CD4-positive, alpha-beta T cell treated with Interleukin-2 at 100 ng/mL for 4 hours (primary cell): ENCODE measurements at regions not wholly inside any gene's neighbourhood (a gene's known extent, or its start where the extent isn't known, plus 50 kb on each side); places are given as distances from the start of the nearest gene placed in this dataset.

Source experiments
- DNase-seq: peaks from one replicate; pipeline ENCODE4 v3.0.0-alpha.2; 2020; ENCODE audit warnings: low spot score

DNA sequence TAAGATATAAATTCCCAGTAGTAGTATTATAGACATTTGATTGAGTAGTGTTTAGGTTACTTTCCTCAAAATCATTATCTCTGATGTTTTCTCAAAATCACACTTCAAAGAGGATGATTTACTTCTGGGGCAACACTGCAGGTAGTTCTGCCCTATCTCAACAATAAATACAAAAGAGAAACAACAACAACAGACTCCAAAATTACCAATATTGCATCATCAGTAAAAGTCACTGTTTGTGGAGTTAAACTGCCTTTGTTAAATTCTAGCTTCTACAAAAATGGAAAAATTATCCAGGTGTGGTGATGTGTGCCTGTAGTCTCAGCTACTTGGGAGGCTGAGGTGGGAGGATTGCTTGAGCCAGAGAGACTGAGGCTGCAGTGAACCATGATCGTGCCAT, 637.6 kb upstream of the ZNF608 start:
- no peak for DNase-seq

DNA sequence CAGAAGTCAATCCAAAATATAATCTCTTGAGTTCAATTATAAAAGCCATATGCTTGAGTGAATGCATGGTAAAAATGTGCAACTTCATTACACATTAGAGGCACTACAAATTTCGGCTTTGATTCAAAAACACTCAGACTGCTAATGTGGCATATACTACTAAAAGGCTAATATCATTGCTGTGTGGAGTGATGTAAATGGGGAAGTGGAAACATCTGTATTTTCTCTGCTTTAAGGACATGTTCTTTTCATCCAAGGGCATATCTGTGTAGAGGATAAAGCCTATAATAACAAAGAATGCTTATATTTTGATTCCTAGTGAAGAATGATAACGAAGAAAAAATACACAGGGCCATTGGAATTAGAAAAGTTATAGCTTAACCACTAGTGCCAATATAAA, 643.9 kb upstream of the ZNF608 start:
- no peak for DNase-seq

GRCh38 chr5:125393221-125393815, 646.9 kb upstream of the ZNF608 start:
- DNase-seq: no peak

DNA sequence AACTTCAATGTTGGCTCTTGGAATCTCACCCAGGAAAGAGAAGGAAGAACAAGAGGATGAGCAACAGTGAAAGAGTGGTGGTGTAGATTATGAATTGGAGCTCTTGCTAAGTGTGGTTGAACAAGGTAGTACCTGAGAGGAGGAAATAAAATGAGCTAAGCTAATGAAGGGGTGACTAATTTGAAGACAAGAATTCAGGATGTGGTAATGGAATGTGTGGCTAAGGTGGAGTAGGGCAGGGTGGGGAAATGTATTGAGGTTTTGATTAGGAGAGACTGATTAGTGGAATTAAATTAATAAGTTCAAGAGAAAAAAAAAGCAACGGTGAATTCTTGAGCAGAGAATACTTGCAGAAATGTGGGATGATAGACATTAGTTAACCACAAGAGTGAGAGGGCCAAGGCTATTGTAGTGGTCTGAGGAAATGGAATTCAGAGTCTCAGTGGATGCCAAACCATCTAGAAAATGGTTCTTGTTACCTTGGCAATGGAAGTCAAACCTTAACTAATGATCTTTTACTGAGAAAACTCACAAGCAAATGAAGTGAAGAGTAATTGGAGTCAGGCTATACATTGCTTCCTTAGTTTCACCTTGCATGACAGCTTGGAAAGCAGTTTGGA, 648.3 kb upstream of the ZNF608 start:
- DNase-seq: no peak

DNA sequence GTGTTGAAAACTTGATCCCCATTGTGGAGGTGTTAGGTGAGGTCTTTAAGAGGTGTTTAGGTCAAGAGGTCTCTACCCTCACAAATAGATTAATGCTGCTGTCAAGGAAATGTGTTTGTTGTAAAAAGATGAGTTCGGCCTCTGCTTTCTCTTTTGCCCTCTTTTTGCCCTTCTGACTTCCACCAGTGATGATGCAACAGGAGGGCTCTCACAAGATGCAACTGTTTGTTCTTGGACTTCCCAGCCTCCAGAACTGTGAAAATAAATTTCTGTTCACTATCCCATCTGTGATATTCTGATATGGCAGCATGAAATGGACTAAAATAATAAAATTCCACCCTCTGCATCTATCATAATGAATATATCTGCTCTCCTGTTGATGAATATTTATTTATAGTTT, 650.0 kb upstream of the ZNF608 start:
- DNase-seq: no peak

DNA sequence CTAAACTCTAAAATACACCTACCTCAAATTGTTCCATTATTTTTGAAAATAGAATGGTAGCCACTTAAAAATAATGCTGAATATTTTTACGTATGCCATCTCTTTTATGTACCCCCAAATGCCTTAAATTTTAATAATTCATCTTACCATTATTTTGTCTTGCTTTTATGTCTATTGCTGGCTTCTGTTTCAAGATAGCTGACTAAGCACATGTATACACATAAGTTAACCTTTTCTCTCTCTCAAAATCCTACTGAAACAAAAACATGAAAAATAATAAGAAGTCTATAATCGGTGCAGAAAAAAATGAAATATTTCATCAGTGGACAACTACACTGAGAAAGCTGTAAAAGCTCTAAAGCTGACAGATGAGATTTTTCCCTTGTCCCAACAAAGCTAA, 652.0 kb upstream of the ZNF608 start:
- DNase-seq: no peak

GRCh38 chr5:125399885-125400284, 653.4 kb upstream of the ZNF608 start:
- no peak for DNase-seq

DNA sequence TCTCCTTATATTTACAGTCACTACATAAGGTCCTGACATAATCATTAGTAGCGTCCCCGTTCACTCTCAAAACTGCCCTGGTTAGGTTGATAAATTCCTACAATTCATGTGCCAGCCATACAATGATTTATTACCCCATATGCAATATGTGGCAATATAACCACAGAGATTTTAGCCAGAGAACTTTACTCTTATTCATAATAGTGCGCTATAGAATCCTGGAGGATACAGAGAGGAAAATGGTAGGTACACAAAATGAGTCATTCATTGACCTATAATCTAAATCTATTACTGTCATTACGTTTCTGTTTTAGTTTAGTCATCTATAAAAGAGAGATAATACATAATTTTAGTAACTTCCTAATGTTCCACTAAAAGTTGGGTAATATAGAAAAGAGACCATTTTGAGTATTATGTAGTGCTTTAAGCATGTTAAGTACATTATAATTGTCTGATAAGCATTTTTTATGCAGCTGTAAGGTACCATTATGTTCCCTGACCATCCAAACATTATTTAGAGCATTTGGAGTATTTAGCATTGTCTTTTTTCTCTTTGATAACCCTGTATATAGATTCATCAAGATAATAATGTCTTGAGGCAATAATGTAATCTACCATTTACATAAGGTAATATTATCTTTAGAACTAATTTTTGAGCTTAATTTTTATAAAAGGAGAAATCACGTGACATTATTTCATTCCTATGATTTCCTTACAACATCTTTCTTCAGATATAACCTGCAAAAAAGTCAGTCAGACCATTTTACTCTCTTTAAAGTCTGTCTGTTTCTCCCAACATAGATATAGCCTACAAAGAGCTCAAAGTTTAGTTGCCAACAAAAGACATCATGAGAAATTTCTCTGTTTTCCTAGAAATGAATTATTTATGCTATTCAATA, 655.5 kb upstream of the ZNF608 start:
- DNase-seq: no peak

DNA sequence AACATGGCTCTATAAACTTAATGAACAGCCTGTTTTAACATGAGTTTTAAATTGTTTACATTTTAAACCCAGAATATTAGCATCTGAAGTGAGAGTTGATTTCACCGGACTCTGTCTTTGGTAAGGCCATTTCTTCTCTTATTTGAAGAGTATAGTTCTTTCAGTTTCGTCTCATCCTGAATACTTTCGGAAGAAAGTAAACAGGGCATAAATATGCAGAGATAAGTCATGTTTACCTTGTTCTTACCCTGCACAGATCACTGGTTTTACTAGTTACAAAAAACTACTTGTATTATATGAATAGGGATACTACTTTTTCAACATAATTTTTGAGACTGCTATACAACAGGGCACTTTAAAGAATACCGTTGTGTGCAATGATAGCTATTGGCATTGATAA, 656.3 kb upstream of the ZNF608 start:
- no peak for DNase-seq

DNA sequence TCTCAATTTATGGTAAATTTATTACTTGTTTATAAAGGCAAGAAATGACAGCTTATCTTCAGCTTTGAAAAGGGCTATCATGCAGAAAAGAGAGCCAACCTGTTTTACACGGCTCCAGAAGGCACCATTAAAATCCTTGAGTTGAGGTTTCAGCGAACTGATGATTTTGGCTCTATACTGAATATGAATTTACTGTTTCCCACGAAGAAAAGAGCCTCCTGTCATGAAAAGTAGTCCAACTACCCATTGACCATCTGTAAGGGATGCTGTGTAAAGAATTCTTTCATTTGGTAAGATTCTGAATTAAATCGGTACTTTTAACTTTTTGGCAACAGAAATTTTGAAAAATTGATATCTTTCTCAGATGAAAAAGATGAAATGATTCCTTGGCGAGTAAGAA, 657.6 kb upstream of the ZNF608 start:
- DNase-seq: no peak

DNA sequence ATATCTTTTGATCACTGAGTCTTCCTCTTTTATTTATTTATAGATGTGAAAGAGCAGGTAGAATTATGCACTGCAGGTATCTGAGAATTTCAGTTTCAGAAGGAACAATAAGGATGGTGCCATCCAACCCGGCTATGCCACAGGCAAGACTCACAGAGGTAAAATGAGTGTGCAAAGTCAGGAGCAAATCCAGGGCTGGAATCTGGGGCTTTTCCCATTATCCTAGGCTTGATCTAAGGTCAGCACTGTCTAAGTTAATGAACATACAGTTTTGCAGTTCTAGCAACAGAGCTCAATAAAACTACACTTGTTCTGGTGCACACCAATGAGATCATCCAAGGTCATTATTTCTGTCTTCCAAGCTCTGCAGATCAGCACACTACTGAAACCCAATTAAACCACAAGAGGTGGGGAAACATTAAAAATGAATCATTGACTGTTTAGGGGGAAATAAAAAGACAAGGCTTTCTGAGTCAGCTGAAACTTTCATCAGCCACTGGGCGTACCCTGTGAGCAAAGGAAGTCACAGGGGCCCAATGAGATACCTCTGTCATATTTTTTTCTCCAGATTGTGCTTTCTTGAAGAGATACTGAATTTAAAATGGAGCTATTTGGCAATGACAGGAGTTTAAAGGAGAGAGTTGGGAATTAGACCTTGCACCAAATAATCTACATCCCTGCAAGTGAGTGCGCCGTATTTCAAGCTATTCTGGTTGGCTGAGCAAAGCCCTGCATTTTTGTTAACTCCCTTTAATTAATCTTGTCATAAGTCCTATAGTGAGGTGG, 662.2 kb upstream of the ZNF608 start:
- DNase-seq: no peak

- DNase-seq: no peak
Observed at GRCh38 chr5:125409234-125409860, 662.9 kb upstream of the ZNF608 start.

- DNase-seq: no peak
Observed at GRCh38 chr5:125409861-125410536, 663.6 kb upstream of the ZNF608 start.

GRCh38 chr5:125410537-125411070, 664.2 kb upstream of the ZNF608 start:
- DNase-seq: no peak

- DNase-seq: no peak
Observed at GRCh38 chr5:125411071-125411743, 664.8 kb upstream of the ZNF608 start.

GRCh38 chr5:125411744-125412560, 665.5 kb upstream of the ZNF608 start:
- DNase-seq: no peak

DNA sequence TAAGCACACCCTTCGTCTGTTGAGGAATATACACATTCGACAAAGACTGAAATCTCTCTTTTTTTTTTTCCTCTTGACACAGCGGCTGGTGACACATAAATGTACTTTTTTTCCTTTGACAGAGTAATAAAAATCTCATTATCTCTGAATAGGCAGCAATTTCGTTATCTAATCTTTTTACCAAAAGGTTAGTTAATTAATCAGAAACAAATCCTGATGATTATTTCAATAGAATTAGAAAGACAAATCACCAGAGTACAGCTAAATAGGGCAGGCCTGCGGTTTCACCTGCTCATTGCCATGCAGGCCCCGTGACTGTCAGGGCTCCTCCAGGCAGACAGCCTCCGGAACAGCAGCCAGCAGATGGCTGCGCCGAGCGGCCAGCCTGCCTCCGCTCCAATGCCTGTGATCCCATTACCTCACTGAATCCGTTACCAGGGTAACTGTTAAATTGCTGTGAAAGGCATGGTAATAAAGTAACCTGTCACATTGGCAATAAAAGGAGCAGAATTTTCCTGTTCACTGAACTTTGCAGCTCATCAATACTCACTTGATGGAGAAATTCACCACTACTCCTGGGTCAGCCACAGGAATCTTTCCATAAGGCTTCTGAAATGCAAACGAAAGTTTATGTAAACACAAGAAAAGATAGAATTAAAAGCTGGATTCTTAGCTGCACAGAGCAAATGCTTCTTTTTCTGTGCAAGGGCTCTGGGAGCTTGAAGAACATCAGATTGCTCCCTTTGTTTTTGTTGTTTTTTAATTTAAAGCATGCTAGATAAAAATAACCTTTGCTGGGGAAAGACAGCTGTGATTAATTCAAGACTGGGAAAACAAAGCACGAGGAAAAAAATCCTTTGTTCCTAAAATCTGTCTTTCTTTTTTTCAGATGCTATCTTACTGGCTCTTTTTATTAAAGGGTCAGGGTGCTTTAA, 666.4 kb upstream of the ZNF608 start:
- no peak for DNase-seq

DNA sequence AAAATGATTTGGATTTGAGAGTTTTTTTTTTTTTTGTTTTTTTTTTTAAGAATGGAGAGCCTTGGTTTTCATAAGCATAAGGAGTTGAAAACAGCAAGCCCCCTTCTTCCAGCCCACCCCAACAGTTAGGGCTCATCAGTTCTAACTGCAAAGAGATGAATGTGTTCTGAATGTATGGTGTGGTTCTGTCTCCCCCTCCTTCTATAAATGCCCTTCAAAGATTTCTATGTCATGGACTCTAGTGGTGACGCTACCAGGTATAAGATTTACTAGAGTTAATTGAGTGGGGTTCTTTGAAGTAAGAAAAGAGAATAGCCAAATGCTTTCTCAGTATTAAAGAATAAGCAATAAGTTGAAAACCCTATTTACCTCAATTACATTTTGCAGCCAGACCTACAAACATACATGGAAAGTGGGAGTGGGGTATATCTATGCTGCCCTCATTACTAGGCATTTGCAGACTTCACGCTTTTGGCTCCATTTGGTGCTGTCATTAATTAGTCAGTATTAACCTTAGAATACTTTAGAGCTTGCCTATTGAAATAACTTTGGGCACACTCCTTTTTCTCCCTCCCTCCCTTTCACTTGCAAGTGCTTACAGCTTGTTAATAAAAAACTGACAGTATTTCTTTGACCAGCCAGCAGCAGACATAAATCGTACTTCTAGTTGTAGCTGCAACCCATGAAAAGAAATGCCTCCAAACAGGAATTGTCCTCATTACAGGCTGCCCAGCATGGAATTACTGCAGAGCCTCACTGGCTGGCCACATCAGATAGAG, 667.2 kb upstream of the ZNF608 start:
- no peak for DNase-seq
